GM21526 (cell line): ENCODE measurements at regions not wholly inside any gene's neighbourhood (a gene's known extent, or its start where the extent isn't known, plus 50 kb on each side); places are given as distances from the start of the nearest gene placed in this dataset.
"Not testable (repeated sequence)": the region's sequence is repeated elsewhere in the genome, so short reads cannot be mapped to it uniquely, and the experiment has no call there.

Source experiments
- ATAC-seq: cut with Tn5 transposase; IDR thresholded peaks from one replicate; pipeline ENCODE4 v1.9.1; 2021; ENCODE audit warnings: moderate library complexity; ENCODE audit not compliant: unreplicated experiment, low FRiP score

GRCh38 chr6:11961923-11962322, 50.2 kb upstream of the HIVEP1 start:
- no peak for ATAC-seq

- no peak for ATAC-seq
These were observed 51.0 kb upstream of the HIVEP1 start for GRCh38 chr6:11960909-11961779.

GRCh38 chr6:11956781-11957180, 55.3 kb upstream of the HIVEP1 start:
- ATAC-seq = no peak

GRCh38 chr6:11953641-11954040, 58.5 kb upstream of the HIVEP1 start:
- ATAC-seq = no peak

GRCh38 chr6:11952316-11952715, 59.8 kb upstream of the HIVEP1 start:
- no peak for ATAC-seq

- ATAC-seq = no peak
These were observed 60.2 kb upstream of the HIVEP1 start for GRCh38 chr6:11951868-11952267.

GRCh38 chr6:11950109-11950508, 62.0 kb upstream of the HIVEP1 start:
- no peak for ATAC-seq

GRCh38 chr6:11947575-11947974, 64.5 kb upstream of the HIVEP1 start:
- ATAC-seq = no peak

- no peak for ATAC-seq
These were observed 65.0 kb upstream of the HIVEP1 start for GRCh38 chr6:11947063-11947462.

GRCh38 chr6:11944111-11944510, 68.0 kb upstream of the HIVEP1 start:
- ATAC-seq = no peak

GRCh38 chr6:11943060-11943459, 69.1 kb upstream of the HIVEP1 start:
- no peak for ATAC-seq

GRCh38 chr6:11942185-11942864, 69.8 kb upstream of the HIVEP1 start:
- no peak for ATAC-seq

GRCh38 chr6:11940532-11941166, 71.5 kb upstream of the HIVEP1 start:
- not testable (repeated sequence) for ATAC-seq

- no peak for ATAC-seq
These were observed 73.7 kb upstream of the HIVEP1 start for GRCh38 chr6:11938285-11938890.

GRCh38 chr6:11934638-11935037, 77.5 kb upstream of the HIVEP1 start:
- no peak for ATAC-seq

GRCh38 chr6:11932892-11933291, 79.2 kb upstream of the HIVEP1 start:
- ATAC-seq = not testable (repeated sequence)

GRCh38 chr6:11931296-11932035, 80.6 kb upstream of the HIVEP1 start:
- ATAC-seq = no peak

GRCh38 chr6:11930834-11931233, 81.3 kb upstream of the HIVEP1 start:
- ATAC-seq = not testable (repeated sequence)

- no peak for ATAC-seq
These were observed 81.9 kb upstream of the HIVEP1 start for GRCh38 chr6:11930240-11930639.

GRCh38 chr6:11929241-11929835, 82.8 kb upstream of the HIVEP1 start:
- ATAC-seq = no peak
